ENCODE measurements at regions not wholly inside any gene's neighbourhood (a gene's known extent, or its start where the extent isn't known, plus 50 kb on each side); places are given as distances from the start of the nearest gene placed in this dataset.
"Not testable (repeated sequence)": the region's sequence is repeated elsewhere in the genome, so short reads cannot be mapped to it uniquely, and the experiment has no call there.

DNA sequence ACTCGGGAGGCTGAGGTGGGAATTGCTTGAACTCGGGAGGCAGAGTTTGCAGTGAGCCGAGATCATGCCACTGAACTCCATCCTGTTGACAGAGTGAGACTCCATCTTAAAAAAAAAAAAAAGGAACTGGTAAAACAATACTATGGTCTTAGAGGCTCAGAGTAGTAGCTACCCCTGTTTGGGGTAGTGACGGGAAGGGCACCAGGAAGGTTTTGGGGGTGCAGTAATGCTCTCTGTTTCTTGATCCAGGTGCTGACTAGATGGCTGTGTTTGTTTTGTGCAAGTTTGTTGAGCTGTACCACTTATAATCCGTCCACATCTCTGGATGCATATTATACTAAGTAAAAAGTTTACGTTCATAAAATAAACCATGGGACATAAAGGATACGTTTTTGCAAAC is 765.8 kb upstream of the TPTE start:
- H3K36me3 ChIP-seq (ENCODE audit: control insufficient read depth, low read length) = no peaks in the 10 kb centered on the region
- no peaks in the 10 kb centered on the region for H3K9me2 ChIP-seq (replicated peaks; ENCODE audit: control insufficient read depth, low read length)
- no peaks in the 10 kb centered on the region for H3F3A ChIP-seq (ENCODE audit: control insufficient read depth, insufficient read depth)
- H4K20me1 ChIP-seq (ENCODE audit: control insufficient read depth, insufficient read depth, low read depth, low read length) = no peaks in the 10 kb centered on the region
- peaks cover 50% of the 10 kb centered on the region for H3K9me3 ChIP-seq (ENCODE audit: control insufficient read depth, insufficient read depth, low read length)
- TF ChIP-seq EZH2phosphoT487 (IDR thresholded peaks at IDR 0.05; ENCODE audit: borderline replicate concordance, low read length) (no peak), CTCF (IDR thresholded peaks at IDR 0.05; ENCODE audit: low read depth, low read length, poor library complexity, severe bottlenecking) (no peak)
- H3K4me2 ChIP-seq (ENCODE audit: low read length) = no peak overlapping the region
- H3K4me1 ChIP-seq (ENCODE audit: control insufficient read depth, low read length) = no peaks in the 10 kb centered on the region
- H3K79me2 ChIP-seq (ENCODE audit: control insufficient read depth, low read length) = no peaks in the 10 kb centered on the region
- H3K27ac ChIP-seq (ENCODE audit: low read depth, low read length) = no peak overlapping the region
- H3K27me3 ChIP-seq (ENCODE audit: control insufficient read depth, low read length) = no peaks in the 10 kb centered on the region
- H3K4me3 ChIP-seq (ENCODE audit: low read length) = no peak overlapping the region

- H3K79me2 ChIP-seq (ENCODE audit: control insufficient read depth, low read length) = no peaks in the 10 kb centered on the region
- no peak overlapping the region for H3K4me3 ChIP-seq (ENCODE audit: low read length)
- H3K27ac ChIP-seq (ENCODE audit: low read depth, low read length) = no peak overlapping the region
- no peaks in the 10 kb centered on the region for H3K4me1 ChIP-seq (ENCODE audit: control insufficient read depth, low read length)
- no peaks in the 10 kb centered on the region for H3K27me3 ChIP-seq (ENCODE audit: control insufficient read depth, low read length)
- no peaks in the 10 kb centered on the region for H3K9me2 ChIP-seq (replicated peaks; ENCODE audit: control insufficient read depth, low read length)
- H3F3A ChIP-seq (ENCODE audit: control insufficient read depth, insufficient read depth) = no peaks in the 10 kb centered on the region
- no peaks in the 10 kb centered on the region for H3K36me3 ChIP-seq (ENCODE audit: control insufficient read depth, low read length)
- H3K9me3 ChIP-seq (ENCODE audit: control insufficient read depth, insufficient read depth, low read length) = peaks cover 50% of the 10 kb centered on the region
- H4K20me1 ChIP-seq (ENCODE audit: control insufficient read depth, insufficient read depth, low read depth, low read length) = no peaks in the 10 kb centered on the region
- no peak for TF ChIP-seq CTCF (IDR thresholded peaks at IDR 0.05; ENCODE audit: low read depth, low read length, poor library complexity, severe bottlenecking)
- no peak for TF ChIP-seq EZH2phosphoT487 (IDR thresholded peaks at IDR 0.05; ENCODE audit: borderline replicate concordance, low read length)
- H3K4me2 ChIP-seq (ENCODE audit: low read length) = no peak overlapping the region
Measured at GRCh38 chr21:9756677-9757076, 764.7 kb upstream of the TPTE start.

DNA sequence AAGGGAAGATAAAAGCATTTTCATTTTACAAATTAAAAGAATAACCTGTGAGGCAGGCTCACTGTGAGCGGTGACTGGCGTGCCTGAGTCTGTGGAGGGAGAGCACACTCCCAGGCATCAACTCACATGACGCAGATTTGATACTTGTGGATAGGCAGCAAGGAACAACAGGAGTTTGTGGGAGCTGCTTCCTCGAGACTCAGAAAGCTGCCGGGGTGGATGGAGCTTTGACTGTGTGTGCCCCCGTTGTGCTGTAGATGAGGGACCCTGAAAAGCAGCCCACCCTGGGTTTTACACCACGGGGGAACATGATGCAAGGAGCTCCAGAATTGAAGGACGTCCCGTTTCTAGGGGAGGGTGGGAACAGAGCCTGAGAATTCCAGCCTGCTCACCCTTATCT is 764.3 kb upstream of the TPTE start:
- not testable (repeated sequence) for H3F3A ChIP-seq (ENCODE audit: control insufficient read depth, insufficient read depth); H3K9me2 ChIP-seq (replicated peaks; ENCODE audit: control insufficient read depth, low read length); H3K27me3 ChIP-seq (ENCODE audit: control insufficient read depth, low read length); H3K79me2 ChIP-seq (ENCODE audit: control insufficient read depth, low read length); H3K36me3 ChIP-seq (ENCODE audit: control insufficient read depth, low read length); H3K27ac ChIP-seq (ENCODE audit: low read depth, low read length); H3K4me3 ChIP-seq (ENCODE audit: low read length); H4K20me1 ChIP-seq (ENCODE audit: control insufficient read depth, insufficient read depth, low read depth, low read length); H3K4me2 ChIP-seq (ENCODE audit: low read length); H3K4me1 ChIP-seq (ENCODE audit: control insufficient read depth, low read length)
- peaks cover 50% of the 10 kb centered on the region for H3K9me3 ChIP-seq (ENCODE audit: control insufficient read depth, insufficient read depth, low read length)

DNA sequence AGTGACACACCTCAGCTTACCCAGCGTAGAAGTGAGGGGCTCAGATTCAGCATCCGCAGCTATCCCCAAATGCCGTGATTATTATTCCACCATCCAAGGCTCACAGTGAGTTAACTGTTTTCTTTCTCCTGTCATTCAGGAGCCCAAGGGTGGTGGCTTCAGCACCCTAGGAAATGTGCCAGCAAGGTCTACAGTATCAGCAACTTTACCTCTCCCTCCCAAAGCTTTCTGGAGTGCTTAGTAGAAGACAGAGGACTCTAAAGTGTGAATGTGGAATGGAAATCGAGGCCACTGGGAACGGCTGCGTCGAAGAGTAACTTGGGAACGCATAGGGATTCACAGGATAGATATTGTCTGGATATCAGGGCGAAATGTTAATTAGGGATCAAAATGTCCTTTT is 763.8 kb upstream of the TPTE start:
- H3K4me1 ChIP-seq (ENCODE audit: control insufficient read depth, low read length); H3F3A ChIP-seq (ENCODE audit: control insufficient read depth, insufficient read depth); H3K27ac ChIP-seq (ENCODE audit: low read depth, low read length); H3K9me2 ChIP-seq (replicated peaks; ENCODE audit: control insufficient read depth, low read length); H4K20me1 ChIP-seq (ENCODE audit: control insufficient read depth, insufficient read depth, low read depth, low read length); H3K4me3 ChIP-seq (ENCODE audit: low read length); H3K27me3 ChIP-seq (ENCODE audit: control insufficient read depth, low read length); H3K79me2 ChIP-seq (ENCODE audit: control insufficient read depth, low read length); H3K4me2 ChIP-seq (ENCODE audit: low read length); H3K36me3 ChIP-seq (ENCODE audit: control insufficient read depth, low read length): not testable (repeated sequence)
- peaks cover 49% of the 10 kb centered on the region for H3K9me3 ChIP-seq (ENCODE audit: control insufficient read depth, insufficient read depth, low read length)

Measured in DOHH2 (cell line).